Kidney epithelial cell (primary cell): ENCODE measurements at regions not wholly inside any gene's neighbourhood (a gene's known extent, or its start where the extent isn't known, plus 50 kb on each side); places are given as distances from the start of the nearest gene placed in this dataset.

Source experiments
- DNase-seq: peaks from one replicate; pipeline ENCODE4 v3.0.0-alpha.2; 2010; ENCODE audit warnings: low read depth
- H3K27me3 ChIP-seq: 2 replicates; pipeline ENCODE4 v1.6.0; 2011; ENCODE audit warnings: low read length; ENCODE audit not compliant: control insufficient read depth, insufficient read depth
- H3K36me3 ChIP-seq: 2 replicates; pipeline ENCODE4 v1.5.1; 2011; ENCODE audit warnings: low read length; ENCODE audit not compliant: control insufficient read depth, insufficient read depth
- H3K4me3 ChIP-seq: 2 replicates; pipeline ENCODE4 v1.5.1; 2011; ENCODE audit warnings: low read depth, mild to moderate bottlenecking, control low read depth, low read length
- TF ChIP-seq, protein P1 (sequence below): IDR thresholded peaks from 2 replicates; pipeline ENCODE4 v1.5.1; 2011; ENCODE audit warnings: mild to moderate bottlenecking, moderate library complexity, low read length, control low read depth, inconsistent platforms; ENCODE audit not compliant: insufficient read depth, poor library complexity, severe bottlenecking

DNA sequence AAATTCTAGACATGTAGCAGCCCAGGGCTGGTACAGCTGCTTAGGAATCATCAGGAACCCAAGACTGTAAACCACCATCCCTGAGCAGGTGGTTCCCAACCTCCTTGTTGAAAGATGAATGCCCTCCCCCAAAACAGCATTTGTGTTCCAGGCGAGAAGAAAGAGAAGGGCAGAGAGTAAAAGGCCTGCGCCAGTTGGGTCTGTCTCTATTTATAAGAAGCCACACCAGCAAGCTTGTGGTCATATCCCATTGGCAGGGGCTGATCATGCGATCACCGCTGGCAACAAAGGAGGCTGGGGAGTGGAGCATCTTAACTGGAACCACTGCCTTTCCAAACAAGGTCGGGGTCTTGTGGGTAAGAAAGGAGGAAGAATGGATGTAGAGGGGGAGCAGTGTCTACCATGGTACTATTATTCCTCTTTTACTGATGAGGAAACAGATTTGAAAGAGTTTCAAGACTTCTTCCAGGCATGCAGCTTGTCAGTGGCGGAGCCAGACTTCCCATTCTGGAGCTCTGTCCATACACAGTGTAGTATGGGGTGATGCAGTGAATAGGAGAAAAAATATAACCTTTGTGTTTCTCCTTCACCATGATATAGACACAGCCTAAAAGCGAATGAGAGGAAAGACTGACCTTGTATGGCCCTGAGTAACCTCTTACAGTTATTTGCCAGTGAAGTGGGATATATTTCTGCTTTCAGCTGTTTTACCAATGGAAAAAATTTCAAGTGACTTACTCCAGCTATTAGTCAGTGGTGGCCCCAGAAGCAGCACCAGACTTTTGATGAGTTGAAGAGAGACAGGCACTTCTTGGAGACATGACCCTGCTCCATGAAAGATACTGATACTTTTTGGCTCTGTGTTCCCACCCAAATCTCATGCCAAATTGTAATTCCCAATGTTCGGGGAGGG lies 222.6 kb downstream of the ABHD5 start:
- TF ChIP-seq, protein P1, sequence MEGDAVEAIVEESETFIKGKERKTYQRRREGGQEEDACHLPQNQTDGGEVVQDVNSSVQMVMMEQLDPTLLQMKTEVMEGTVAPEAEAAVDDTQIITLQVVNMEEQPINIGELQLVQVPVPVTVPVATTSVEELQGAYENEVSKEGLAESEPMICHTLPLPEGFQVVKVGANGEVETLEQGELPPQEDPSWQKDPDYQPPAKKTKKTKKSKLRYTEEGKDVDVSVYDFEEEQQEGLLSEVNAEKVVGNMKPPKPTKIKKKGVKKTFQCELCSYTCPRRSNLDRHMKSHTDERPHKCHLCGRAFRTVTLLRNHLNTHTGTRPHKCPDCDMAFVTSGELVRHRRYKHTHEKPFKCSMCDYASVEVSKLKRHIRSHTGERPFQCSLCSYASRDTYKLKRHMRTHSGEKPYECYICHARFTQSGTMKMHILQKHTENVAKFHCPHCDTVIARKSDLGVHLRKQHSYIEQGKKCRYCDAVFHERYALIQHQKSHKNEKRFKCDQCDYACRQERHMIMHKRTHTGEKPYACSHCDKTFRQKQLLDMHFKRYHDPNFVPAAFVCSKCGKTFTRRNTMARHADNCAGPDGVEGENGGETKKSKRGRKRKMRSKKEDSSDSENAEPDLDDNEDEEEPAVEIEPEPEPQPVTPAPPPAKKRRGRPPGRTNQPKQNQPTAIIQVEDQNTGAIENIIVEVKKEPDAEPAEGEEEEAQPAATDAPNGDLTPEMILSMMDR = no peak
- H3K27me3 ChIP-seq = no peaks in the 10 kb centered on the region

GRCh38 chr3:43914269-43914668 lies 223.5 kb downstream of the ABHD5 start:
- TF ChIP-seq, protein P1 = no peak
- no peak overlapping the region for H3K4me3 ChIP-seq
- no peaks in the 10 kb centered on the region for H3K36me3 ChIP-seq
- DNase-seq = no peak
- no peaks in the 10 kb centered on the region for H3K27me3 ChIP-seq

More for the DNA sequence above, 222.6 kb downstream of the ABHD5 start:
- DNase-seq = no peak
- Histone ChIP-seq H3K36me3 (no peaks in the 10 kb centered on the region), H3K4me3 (no peak overlapping the region)

DNA sequence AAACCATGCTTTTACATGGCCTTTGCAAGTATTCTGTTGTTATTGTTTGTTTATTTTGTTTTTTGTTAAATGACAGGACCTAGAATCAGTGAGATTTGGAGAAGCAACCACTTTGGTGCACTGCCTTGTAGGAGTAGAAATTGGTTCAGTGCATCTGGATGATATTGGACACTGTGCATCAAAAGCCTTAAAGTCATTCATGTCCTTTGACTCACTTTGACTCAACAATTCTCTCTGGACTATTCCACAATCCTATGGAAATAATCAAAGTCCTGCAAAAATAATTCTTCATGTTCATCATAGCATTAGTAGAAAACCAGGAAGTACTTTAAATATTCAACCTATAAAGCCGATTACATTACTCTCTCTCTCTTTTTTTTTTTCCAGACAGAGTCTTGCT lies 224.8 kb downstream of the ABHD5 start:
- H3K4me3 ChIP-seq = no peak overlapping the region
- no peak for DNase-seq
- no peaks in the 10 kb centered on the region for H3K27me3 ChIP-seq
- H3K36me3 ChIP-seq = no peaks in the 10 kb centered on the region
- TF ChIP-seq, protein P1 = no peak

GRCh38 chr3:43917361-43917760 lies 226.6 kb downstream of the ABHD5 start:
- Histone ChIP-seq H3K36me3 (no peaks in the 10 kb centered on the region), H3K4me3 (no peak overlapping the region), H3K27me3 (no peaks in the 10 kb centered on the region)
- TF ChIP-seq, protein P1 = no peak
- DNase-seq = no peak

GRCh38 chr3:43919029-43919428 lies 228.3 kb downstream of the ABHD5 start:
- Histone ChIP-seq H3K27me3 (no peaks in the 10 kb centered on the region), H3K4me3 (no peak overlapping the region), H3K36me3 (no peaks in the 10 kb centered on the region)
- DNase-seq = no peak
- TF ChIP-seq, protein P1 = no peak
